ENCODE measurements at regions not wholly inside any gene's neighbourhood (a gene's known extent, or its start where the extent isn't known, plus 50 kb on each side); places are given as distances from the start of the nearest gene placed in this dataset.
"Not testable (repeated sequence)": the region's sequence is repeated elsewhere in the genome, so short reads cannot be mapped to it uniquely, and the experiment has no call there.

- intact Hi-C loops (cut with micrococcal nuclease) = no loop called here
Measured at GRCh38 chr7:81887098-81888090, 117.5 kb upstream of the HGF start.

- intact Hi-C loops (cut with micrococcal nuclease) = no loop called here
Measured at GRCh38 chr7:81886211-81886764, 116.4 kb upstream of the HGF start.

- intact Hi-C loops (cut with micrococcal nuclease) = no loop called here
Measured at GRCh38 chr7:81884817-81885216, 115.0 kb upstream of the HGF start.

GRCh38 chr7:81883801-81884393 is 114.0 kb upstream of the HGF start:
- intact Hi-C loops (cut with micrococcal nuclease) = no loop called here

GRCh38 chr7:81882086-81882485 is 112.2 kb upstream of the HGF start:
- intact Hi-C loops (cut with micrococcal nuclease) = no loop called here

GRCh38 chr7:81877890-81878289 is 108.0 kb upstream of the HGF start:
- intact Hi-C loops (cut with micrococcal nuclease) = no loop called here

- intact Hi-C loops (cut with micrococcal nuclease) = no loop called here
Measured at GRCh38 chr7:81873559-81873958, 103.7 kb upstream of the HGF start.

GRCh38 chr7:81871606-81872265 is 101.9 kb upstream of the HGF start:
- intact Hi-C loops (cut with micrococcal nuclease) = no loop called here

GRCh38 chr7:81870608-81871007 is 100.8 kb upstream of the HGF start:
- intact Hi-C loops (cut with micrococcal nuclease) = no loop called here

GRCh38 chr7:81869670-81870069 is 99.8 kb upstream of the HGF start:
- intact Hi-C loops (cut with micrococcal nuclease) = no loop called here

GRCh38 chr7:81865754-81866153 is 95.9 kb upstream of the HGF start:
- intact Hi-C loops (cut with micrococcal nuclease) = no loop called here

GRCh38 chr7:81859433-81859832 is 89.6 kb upstream of the HGF start:
- intact Hi-C loops (cut with micrococcal nuclease) = no loop called here

- intact Hi-C loops (cut with micrococcal nuclease) = not testable (repeated sequence)
Measured at GRCh38 chr7:81858820-81859219, 89.0 kb upstream of the HGF start.

- intact Hi-C loops (cut with micrococcal nuclease) = no loop called here
Measured at GRCh38 chr7:81857385-81857784, 87.5 kb upstream of the HGF start.

GRCh38 chr7:81854518-81854917 is 84.7 kb upstream of the HGF start:
- intact Hi-C loops (cut with micrococcal nuclease) = no loop called here

- intact Hi-C loops (cut with micrococcal nuclease) = no loop called here
Measured at GRCh38 chr7:81852701-81853100, 82.9 kb upstream of the HGF start.

GRCh38 chr7:81851413-81851812 is 81.6 kb upstream of the HGF start:
- intact Hi-C loops (cut with micrococcal nuclease) = no loop called here

- intact Hi-C loops (cut with micrococcal nuclease) = loop anchor here (10.0 kb wide), 1 partner anchor 152 kb away; no protein-coding TSS in a partner anchor
Measured at GRCh38 chr7:81846398-81846797, 76.6 kb upstream of the HGF start.

GRCh38 chr7:81845744-81846241 is 75.9 kb upstream of the HGF start:
- intact Hi-C loops (cut with micrococcal nuclease) = loop anchor here (10.0 kb wide), 1 partner anchor 151 kb away; no protein-coding TSS in a partner anchor

- intact Hi-C loops (cut with micrococcal nuclease) = loop anchor here (10.0 kb wide), 1 partner anchor 149 kb away; no protein-coding TSS in a partner anchor
Measured at GRCh38 chr7:81843657-81844056, 73.8 kb upstream of the HGF start.

- intact Hi-C loops (cut with micrococcal nuclease) = loop anchor here (10.0 kb wide), 1 partner anchor 148 kb away; no protein-coding TSS in a partner anchor
Measured at GRCh38 chr7:81842361-81842760, 72.5 kb upstream of the HGF start.
